Right lobe of liver (tissue), 6 donors: ENCODE measurements at regions not wholly inside any gene's neighbourhood (a gene's known extent, or its start where the extent isn't known, plus 50 kb on each side); places are given as distances from the start of the nearest gene placed in this dataset.

Experiments
- ATAC-seq, 4 donors: fragments of 200-7000 bp; cut with Tn5 transposase; one replicate each; pipeline ENCODE4 v1.9.1; 2020; ENCODE audit warnings: mild to moderate bottlenecking in 4 of 4, moderate library complexity in 4 of 4
- DNase-seq, 3 donors: peaks; one replicate each; pipeline ENCODE4 v3.0.0-alpha.2; 2020
- H3K27ac ChIP-seq, 3 donors: fragments of 200-600 bp; one replicate each; pipeline ENCODE4 v1.8.0; 2022
- H3K27me3 ChIP-seq, 2 donors: fragments of 200-600 bp; one replicate each; pipeline ENCODE4 v1.8.0; 2022
- H3K36me3 ChIP-seq, 4 donors: fragments of 200-600 bp; sonication (generic) in 1 of 4; one replicate each; pipeline versions ENCODE4 v1.5.1 to v1.8.0; 2017 to 2022; ENCODE audit warnings: control low read depth in 1 of 4
- H3K4me1 ChIP-seq, 4 donors: fragments of 200-600 bp; sonication (generic) in 1 of 4; one replicate each; pipeline versions ENCODE4 v1.5.1 to v1.8.0; 2017 to 2022; ENCODE audit warnings: control low read depth in 1 of 4
- H3K4me3 ChIP-seq, 3 donors: fragments of 200-600 bp; one replicate each; pipeline ENCODE4 v1.8.0; 2022
- H3K9me3 ChIP-seq, 4 donors: fragments of 200-600 bp; sonication (generic) in 1 of 4; one replicate each; pipeline versions ENCODE4 v1.5.1 to v1.8.0; 2017 to 2022; ENCODE audit warnings: control low read depth in 1 of 4
- CTCF ChIP-seq, 4 donors: fragments of 200-600 bp in 3 of 4; fragments of 450-650 bp in 1 of 4; IDR thresholded peaks; one replicate each; pipeline versions ENCODE4 v1.5.1 to v1.8.0; 2016 to 2022; ENCODE audit warnings: antibody characterized with exemption in 4 of 4, mild to moderate bottlenecking in 2 of 4
- POLR2A ChIP-seq: fragments of 450-650 bp; IDR thresholded peaks from one replicate; pipeline ENCODE4 v1.6.1; 2017; ENCODE audit warnings: antibody characterized with exemption, mild to moderate bottlenecking
- WGBS: methylation state at CpG from one replicate; pipeline ENCODE4 v1.1.6; 2018; ENCODE audit warnings: low coverage, low lambda C conversion rate; ENCODE audit not compliant: insufficient coverage; ENCODE audit errors: missing lambda C conversion rate; 5-methylcytosine and 5-hydroxymethylcytosine counted together
- intact Hi-C, 2 donors: fragments of 100-400 bp; cut with DNase I; formaldehyde crosslinking; loops; one replicate each; pipeline versions ENCODE4 v1.11.2 to v1.14.1; 2022
- donor health status: DM: no; HTN: yes; CAD: no.
- donor health status: DM: no; HTN: no; CAD: no.
- donor health status: DM: no; HTN: no; CAD: no.
- donor health status: DM: no; HTN: yes; CAD: no.
- donor health status: DM: no; HTN: yes; CAD: no.

- no peaks in the 10 kb centered on the region for H3K9me3 ChIP-seq
- no peaks in the 10 kb centered on the region for H3K36me3 ChIP-seq
- H3K27me3 ChIP-seq = no peaks in the 10 kb centered on the region
- H3K4me3 ChIP-seq = no peak overlapping the region
- no peaks in the 10 kb centered on the region for H3K4me1 ChIP-seq
- H3K27ac ChIP-seq = no peak overlapping the region
- no peak for ATAC-seq
- no peak for DNase-seq
- intact Hi-C loops = no loop called here
- 53% methylated on average over 3 of the region's 4 CpGs for WGBS
- TF ChIP-seq POLR2A (no peak), CTCF (IDR thresholded peaks at IDR 0.05) (no peak)
Observed at GRCh38 chr11:122028545-122028944, 87.5 kb downstream of the BLID start.

GRCh38 chr11:122028036-122028435 is 88.0 kb downstream of the BLID start:
- no peak for DNase-seq
- Histone ChIP-seq H3K27me3 (no peaks in the 10 kb centered on the region), H3K4me3 (no peak overlapping the region), H3K9me3 (no peaks in the 10 kb centered on the region), H3K36me3 (no peaks in the 10 kb centered on the region), H3K4me1 (no peaks in the 10 kb centered on the region), H3K27ac (no peak overlapping the region)
- TF ChIP-seq POLR2A = no peak
- no peak for TF ChIP-seq CTCF (IDR thresholded peaks at IDR 0.05)
- intact Hi-C loops = no loop called here
- ATAC-seq = no peak
- WGBS = 71% methylated on average over 2 of the region's 2 CpGs

GRCh38 chr11:122025757-122026156 is 90.3 kb downstream of the BLID start:
- ATAC-seq = no peak
- Histone ChIP-seq H3K36me3 (no peaks in the 10 kb centered on the region), H3K27me3 (no peaks in the 10 kb centered on the region), H3K9me3 (no peaks in the 10 kb centered on the region), H3K4me3 (no peak overlapping the region), H3K4me1 (no peaks in the 10 kb centered on the region), H3K27ac (no peak overlapping the region)
- WGBS = 79% methylated on average over 12 of the region's 12 CpGs
- no peak for DNase-seq
- intact Hi-C loops = no loop called here
- TF ChIP-seq POLR2A (no peak), CTCF (IDR thresholded peaks at IDR 0.05) (no peak)

GRCh38 chr11:122024278-122024677 is 91.7 kb downstream of the BLID start:
- intact Hi-C loops = no loop called here
- H3K9me3 ChIP-seq = no peaks in the 10 kb centered on the region
- no peak overlapping the region for H3K27ac ChIP-seq
- no peaks in the 10 kb centered on the region for H3K27me3 ChIP-seq
- H3K36me3 ChIP-seq = no peaks in the 10 kb centered on the region
- DNase-seq (no peak), ATAC-seq (no peak)
- H3K4me3 ChIP-seq = no peak overlapping the region
- WGBS = 29% methylated on average over 3 of the region's 3 CpGs
- H3K4me1 ChIP-seq = no peaks in the 10 kb centered on the region
- TF ChIP-seq POLR2A (no peak), CTCF (IDR thresholded peaks at IDR 0.05) (no peak)

- intact Hi-C loops = no loop called here
- Histone ChIP-seq H3K27me3 (no peaks in the 10 kb centered on the region), H3K27ac (no peak overlapping the region), H3K9me3 (no peaks in the 10 kb centered on the region), H3K4me1 (no peaks in the 10 kb centered on the region), H3K36me3 (no peaks in the 10 kb centered on the region), H3K4me3 (no peak overlapping the region)
- TF ChIP-seq POLR2A (no peak), CTCF (IDR thresholded peaks at IDR 0.05) (no peak)
- 80% methylated on average over 8 of the region's 8 CpGs for WGBS
- ATAC-seq = no peak
- no peak for DNase-seq
Observed at GRCh38 chr11:122023614-122024250, 92.3 kb downstream of the BLID start.
